GM12891 (cell line): ENCODE measurements at regions not wholly inside any gene's neighbourhood (a gene's known extent, or its start where the extent isn't known, plus 50 kb on each side); places are given as distances from the start of the nearest gene placed in this dataset.
"Not testable (repeated sequence)": the region's sequence is repeated elsewhere in the genome, so short reads cannot be mapped to it uniquely, and the experiment has no call there.

Source experiments
- DNase-seq: peaks from one replicate; pipeline ENCODE4 v3.0.0; 2011; ENCODE audit warnings: low spot score; ENCODE audit not compliant: insufficient read length
- FAIRE-seq: peaks from 2 replicates; lab custom pipeline; 2011; peaks lifted over from hg19 to GRCh38; lab: Jason Lieb, UNC
- PAX5 ChIP-seq: IDR thresholded peaks from 2 replicates; pipeline ENCODE4 v1.6.1; 2011; ENCODE audit warnings: low read length, moderate library complexity, mild to moderate bottlenecking; ENCODE audit not compliant: insufficient read depth, severe bottlenecking
- POLR2A ChIP-seq: IDR thresholded peaks from 2 replicates; pipeline ENCODE4 v1.6.1; 2011; ENCODE audit warnings: low read depth, low read length, control low read depth
- POLR2AphosphoS5 ChIP-seq: IDR thresholded peaks from 2 replicates; pipeline ENCODE4 v1.6.1; 2011; ENCODE audit warnings: low read depth, low read length, control low read depth
- POU2F2 ChIP-seq: IDR thresholded peaks from 2 replicates; pipeline ENCODE4 v1.6.1; 2011; ENCODE audit warnings: low read depth, mild to moderate bottlenecking, control low read depth, low read length, moderate library complexity
- SPI1 ChIP-seq: IDR thresholded peaks from 2 replicates; pipeline ENCODE4 v1.6.1; 2011; ENCODE audit warnings: low read depth, low read length, control low read depth
- TAF1 ChIP-seq: IDR thresholded peaks from 2 replicates; pipeline ENCODE4 v1.6.1; 2011; ENCODE audit warnings: low read depth, low read length, control low read depth

DNA sequence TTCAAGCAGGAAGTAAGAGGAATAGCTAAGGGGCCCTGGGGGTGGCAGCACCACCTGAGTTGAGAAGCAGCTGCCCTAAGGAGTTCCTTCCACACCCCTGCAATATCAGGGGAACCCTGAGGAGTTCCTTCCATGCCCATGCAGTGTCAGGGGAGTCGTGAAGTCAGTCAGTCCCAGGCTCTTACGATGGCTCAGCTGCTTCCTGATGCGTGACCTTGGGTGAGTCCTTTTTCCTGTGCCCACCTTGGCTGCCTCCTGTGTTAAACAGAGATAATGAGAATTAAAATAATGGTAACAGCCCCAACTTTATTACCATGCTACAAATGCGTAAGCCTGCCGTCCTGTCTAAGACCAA, 181.1 kb downstream of the MIAT start:
- no peak for FAIRE-seq

DNA sequence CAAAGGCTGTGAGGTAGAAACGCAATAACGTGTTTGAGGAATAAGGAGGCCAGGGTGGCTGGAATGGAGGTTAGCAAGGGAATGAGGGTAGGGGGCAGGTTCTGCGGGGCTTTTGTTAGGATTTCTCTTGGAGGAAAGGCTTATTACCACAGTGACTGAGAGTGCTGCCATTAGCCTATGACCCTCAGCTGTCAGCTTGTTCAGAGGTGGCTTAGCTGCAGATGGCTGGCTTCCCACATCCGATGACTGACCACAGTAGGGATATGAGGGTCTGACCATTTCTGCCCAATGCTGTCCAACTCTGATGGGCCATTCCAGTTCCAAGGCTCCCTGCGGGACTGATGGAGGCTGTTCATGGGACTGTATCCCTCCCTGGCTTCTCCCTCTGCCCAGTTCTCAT, 181.8 kb downstream of the MIAT start:
- FAIRE-seq (no peak), DNase-seq (no peak)
- no peak for TF ChIP-seq POLR2A
- no peak for TF ChIP-seq SPI1
- TF ChIP-seq POLR2AphosphoS5, result no peak
- no peak for TF ChIP-seq PAX5
- TF ChIP-seq POU2F2, result no peak
- no peak for TF ChIP-seq TAF1

More for the DNA sequence above, 181.1 kb downstream of the MIAT start:
- DNase-seq, result no peak
- TF ChIP-seq TAF1 (no peak), POLR2AphosphoS5 (no peak), PAX5 (no peak), POU2F2 (no peak), POLR2A (no peak), SPI1 (no peak)

DNA sequence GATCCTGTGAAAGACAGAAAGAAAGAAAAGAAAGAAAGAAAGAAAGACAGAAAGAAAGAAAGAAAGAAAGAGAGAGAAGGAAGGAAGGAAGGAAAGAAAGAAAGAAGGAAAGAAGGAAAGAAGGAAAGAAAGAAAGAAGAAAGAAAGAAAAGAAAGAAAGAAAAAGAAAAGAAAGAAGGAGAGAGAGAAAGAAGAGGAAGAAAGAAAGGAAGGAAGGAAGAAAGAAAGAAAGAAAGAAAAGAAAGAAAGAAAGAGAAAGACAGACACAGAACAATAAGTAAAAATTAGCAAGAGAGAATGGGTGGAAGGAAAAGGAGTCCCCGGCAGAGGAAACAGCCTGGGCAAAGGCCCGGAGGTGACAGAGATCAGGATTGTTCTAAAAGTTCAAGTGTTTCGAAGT, 183.4 kb downstream of the MIAT start:
- not testable (repeated sequence) for DNase-seq, FAIRE-seq

DNA sequence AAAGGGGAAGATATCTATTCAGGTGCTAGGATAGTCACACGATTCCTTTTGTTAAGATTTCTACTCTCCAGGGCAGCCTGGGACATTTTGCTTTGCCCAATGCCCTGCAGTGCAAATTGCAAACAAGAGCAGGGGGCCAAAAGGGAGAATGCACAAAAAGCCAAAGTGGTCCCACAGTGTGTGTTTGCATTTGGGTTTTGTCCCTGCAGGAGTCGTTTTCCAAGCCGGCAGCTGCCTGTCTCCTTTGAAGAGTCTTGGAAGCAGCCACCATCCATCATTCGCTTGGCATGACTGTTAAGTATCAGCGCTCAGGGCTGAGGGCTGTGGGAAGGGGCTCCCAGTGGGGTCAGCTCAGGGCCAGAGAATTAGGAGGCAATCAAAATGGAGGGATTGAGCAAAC, 184.7 kb downstream of the MIAT start:
- no peak for TF ChIP-seq POLR2AphosphoS5
- FAIRE-seq, result no peak
- DNase-seq, result no peak

DNA sequence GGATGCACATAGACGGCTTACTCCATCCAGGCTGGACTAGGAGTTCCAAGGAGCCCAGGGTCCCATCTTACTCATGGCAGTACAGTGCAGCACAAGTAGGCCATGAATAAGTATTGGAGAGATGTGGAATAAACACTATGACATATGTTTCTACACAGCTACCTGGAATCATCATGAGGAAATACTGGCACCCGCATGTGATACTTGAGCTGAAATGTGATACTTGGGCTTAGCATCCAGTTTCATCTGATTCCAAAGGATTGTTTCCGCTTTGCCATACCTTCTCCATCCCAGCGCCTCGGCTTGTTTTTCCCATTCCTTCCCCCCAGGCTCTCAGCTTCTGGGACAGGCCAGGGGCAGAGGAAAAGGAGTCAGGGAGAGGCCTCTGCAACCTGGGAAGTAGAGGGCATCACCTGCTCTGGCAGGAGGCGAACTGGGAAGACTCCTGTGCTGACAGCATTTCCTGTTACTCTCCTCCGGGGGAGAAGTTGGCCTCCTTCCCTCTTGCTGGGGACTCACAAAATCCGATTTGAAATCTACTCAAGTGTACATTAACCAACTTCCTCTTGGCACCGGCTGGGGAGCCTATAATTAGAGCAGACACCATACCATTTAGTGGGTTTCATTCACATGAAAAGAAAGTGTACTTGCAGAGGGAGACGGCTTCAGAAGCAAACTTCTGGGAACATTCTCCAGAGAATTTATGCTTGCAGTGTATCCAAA, 187.8 kb downstream of the MIAT start:
- FAIRE-seq, result no peak
- TF ChIP-seq POLR2AphosphoS5 (no peak), POU2F2 (no peak), SPI1 (no peak), TAF1 (no peak), POLR2A (no peak)
- DNase-seq, result no peak

DNA sequence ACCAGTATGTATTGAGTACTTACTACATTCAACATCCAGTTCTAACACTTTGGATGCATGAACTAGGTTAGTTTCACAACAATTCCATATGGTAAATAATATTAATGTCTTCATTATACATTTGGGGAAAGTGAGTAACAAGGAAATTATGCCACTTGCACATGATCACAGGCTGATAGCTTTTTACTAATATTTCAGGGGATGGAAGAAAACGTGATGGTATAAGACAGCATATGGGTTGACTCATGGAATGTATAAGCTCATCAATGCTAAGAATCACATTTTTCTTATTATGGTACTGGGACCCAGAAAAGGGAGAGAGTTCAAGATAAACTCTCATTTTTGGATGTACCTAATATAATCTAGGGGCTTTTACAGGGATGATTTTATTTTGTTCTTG, 188.7 kb downstream of the MIAT start:
- no peak for FAIRE-seq
- TF ChIP-seq TAF1 (no peak), POLR2A (no peak), POLR2AphosphoS5 (no peak), SPI1 (no peak), POU2F2 (no peak), PAX5 (no peak)
- DNase-seq, result no peak

DNA sequence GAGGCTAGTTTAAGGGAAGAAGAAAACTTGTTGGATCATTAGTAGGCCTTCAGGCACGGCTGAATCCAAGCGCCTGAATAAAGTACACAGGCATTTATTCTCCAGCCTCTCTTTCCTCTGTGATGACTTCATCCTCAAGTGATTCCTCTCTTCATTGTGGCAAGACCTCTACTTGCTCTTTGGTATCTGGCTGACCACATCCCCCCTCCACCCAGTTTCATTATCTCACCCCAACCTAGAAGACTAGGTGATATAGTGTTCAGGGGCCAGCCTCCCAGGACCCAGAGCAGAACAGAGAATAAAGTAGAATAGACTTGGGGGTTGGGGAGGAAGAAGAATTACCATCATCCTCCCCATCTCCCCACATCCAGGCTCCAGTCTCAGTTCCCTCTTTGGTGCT, 189.3 kb downstream of the MIAT start:
- FAIRE-seq (no peak), DNase-seq (no peak)
- TF ChIP-seq SPI1, result no peak

DNA sequence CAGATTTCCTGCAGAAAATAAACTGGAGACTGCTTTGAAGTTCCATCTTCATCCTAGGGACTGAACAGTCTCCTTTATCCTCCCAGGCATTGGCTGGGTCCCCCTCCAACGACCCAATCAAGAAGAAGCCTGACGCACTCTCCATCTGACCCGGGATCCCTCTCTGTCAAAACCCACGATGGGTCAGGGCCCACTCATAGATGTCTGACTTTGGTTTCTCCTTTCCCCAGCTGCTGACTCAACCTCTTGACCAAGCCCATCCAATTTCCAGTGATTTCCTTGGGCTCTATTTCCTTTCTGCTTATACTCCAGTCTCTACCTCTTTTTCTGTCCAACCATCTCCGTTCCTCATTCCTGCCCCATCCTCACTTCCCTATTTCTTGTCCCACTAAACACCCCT, 189.7 kb downstream of the MIAT start:
- FAIRE-seq (no peak), DNase-seq (no peak)
- no peak for TF ChIP-seq POLR2A
- TF ChIP-seq POLR2AphosphoS5, result no peak
- no peak for TF ChIP-seq PAX5
- no peak for TF ChIP-seq TAF1
- TF ChIP-seq SPI1, result no peak
- no peak for TF ChIP-seq POU2F2

DNA sequence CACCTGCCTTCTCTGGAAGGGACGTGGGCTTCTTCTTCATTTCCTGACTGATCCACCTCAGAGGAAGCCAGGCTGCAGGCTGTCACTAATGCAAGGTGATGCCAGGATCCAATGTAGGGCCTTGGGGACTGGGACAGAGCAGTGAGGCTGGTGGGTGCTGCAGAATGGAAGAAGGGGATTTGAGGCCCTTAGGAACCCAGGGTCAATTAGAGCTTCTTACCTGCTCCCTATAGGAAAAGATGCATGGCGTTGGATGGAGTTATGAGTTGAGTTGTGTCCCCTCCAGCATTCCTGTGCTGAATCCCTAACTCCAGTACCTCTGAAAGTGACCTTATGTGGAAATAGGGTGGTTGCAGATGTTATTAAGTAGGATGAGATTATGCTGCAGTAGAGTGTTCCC, 190.4 kb downstream of the MIAT start:
- TF ChIP-seq POLR2A, result no peak
- FAIRE-seq (no peak), DNase-seq (no peak)

DNA sequence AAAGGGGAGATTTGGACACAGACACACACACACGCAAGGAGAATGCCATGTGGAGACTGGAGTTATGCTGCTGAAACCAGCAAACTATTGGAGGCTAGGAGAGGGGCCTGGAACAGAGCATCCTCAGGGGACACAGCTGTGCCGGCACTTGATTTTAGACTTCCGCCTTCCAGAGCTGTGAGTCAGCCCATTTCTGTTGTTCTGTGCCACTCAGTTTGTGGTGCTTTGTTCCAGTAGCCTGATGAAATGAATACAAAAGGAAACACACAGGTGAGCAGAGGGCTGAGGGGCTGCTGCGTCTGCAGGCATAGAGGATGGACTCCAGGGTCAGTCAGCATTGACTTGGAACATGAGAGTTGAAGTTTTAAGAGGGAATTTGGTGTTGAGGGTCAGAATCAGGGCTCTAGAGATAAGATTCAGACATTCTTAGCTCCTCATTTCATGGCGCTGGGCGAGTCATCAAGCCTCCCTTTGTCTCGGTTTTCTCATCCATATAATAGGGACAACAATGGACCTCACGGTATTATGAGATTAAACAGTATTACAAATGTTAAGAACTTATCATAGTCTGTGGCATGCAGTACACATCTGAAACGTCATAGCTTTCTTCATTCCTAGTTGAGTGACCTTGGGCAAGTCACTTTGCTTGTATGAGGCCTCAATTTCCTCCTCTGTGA, 191.0 kb downstream of the MIAT start:
- no peak for DNase-seq
- FAIRE-seq, result no peak
- TF ChIP-seq POLR2AphosphoS5 (no peak), POU2F2 (no peak), POLR2A (no peak), TAF1 (no peak), SPI1 (no peak), PAX5 (no peak)

DNA sequence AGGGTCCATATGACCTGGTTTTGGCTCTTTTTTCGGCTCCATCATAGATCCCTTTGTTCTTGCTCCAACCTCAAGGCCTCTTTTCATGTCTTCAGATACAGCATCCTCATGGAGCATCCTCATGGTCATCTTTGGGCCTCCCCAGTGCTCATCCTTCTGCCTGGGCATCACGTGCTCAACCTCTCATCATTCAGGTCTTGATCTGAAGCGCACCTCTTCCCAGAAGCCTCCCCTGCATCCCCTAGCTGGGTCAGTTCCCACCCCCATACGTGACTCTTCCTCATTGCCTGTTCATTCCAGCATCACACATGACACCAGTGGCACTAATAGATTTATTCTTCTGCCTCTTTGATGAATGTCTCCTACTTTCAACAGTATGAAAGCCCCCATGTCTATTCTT, 192.2 kb downstream of the MIAT start:
- DNase-seq, result no peak
- TF ChIP-seq SPI1, result no peak
- TF ChIP-seq PAX5, result no peak
- TF ChIP-seq POLR2AphosphoS5, result no peak
- TF ChIP-seq POU2F2, result no peak
- TF ChIP-seq POLR2A, result no peak
- no peak for TF ChIP-seq TAF1
- no peak for FAIRE-seq
